ENCODE measurements at regions not wholly inside any gene's neighbourhood (a gene's known extent, or its start where the extent isn't known, plus 50 kb on each side); places are given as distances from the start of the nearest gene placed in this dataset.

DNA sequence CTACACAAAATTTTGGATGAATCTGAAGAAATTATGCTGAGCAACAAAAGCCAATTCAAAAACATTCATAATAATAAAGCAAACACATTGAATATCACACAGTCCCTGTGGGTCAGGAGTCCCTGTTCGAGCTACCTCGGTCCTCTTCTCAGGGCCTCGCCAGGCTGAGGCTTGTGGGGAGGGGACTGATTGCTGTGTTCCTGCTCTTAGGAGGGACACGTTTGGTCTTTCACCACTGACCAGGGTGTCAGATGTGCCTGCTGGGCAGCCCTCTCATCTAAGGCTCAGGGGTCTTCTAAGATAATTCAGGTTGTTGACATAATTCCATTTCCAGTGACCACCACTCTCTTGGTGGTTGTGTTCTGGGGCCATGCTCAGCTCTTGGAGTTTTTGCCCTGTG, 233.8 kb upstream of the PPP2R2D start:
- no TSS peak for BruUV-seq (replicated peaks)

DNA sequence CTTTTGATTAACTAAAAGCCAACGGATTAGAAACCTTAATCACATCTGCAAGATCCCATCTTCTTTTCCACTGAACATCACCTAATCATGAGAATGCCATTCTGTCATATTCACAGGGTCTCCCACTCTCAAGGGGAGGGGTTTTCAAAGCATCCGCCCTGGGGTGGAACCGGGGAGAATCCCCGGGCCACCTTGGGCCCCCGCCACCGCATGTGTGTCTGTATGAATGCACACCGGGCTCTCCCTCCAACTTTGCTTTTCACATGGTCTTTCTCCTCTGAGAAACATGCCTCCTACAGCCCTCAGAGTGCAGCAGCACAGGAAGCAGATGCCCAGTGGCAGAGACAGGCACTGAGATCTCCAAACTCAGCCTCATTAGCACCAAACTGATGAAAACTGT, 233.2 kb upstream of the PPP2R2D start:
- Histone ChIP-seq H3K4me3 (ENCODE audit: low read depth, low read length, poor library complexity, severe bottlenecking) (no peak overlapping the region), H3K9me3 (ENCODE audit: low read depth, low read length, poor library complexity, severe bottlenecking) (no peaks in the 10 kb centered on the region), H3K27me3 (replicated peaks; ENCODE audit: insufficient read depth, low read depth, low read length, poor library complexity) (no peaks in the 10 kb centered on the region), H3K36me3 (ENCODE audit: insufficient read depth, low read length, poor library complexity, severe bottlenecking) (no peaks in the 10 kb centered on the region), H3K4me1 (ENCODE audit: insufficient read depth, low read length, poor library complexity, severe bottlenecking) (no peaks in the 10 kb centered on the region), H3K27ac (ENCODE audit: low read depth, low read length, poor library complexity, severe bottlenecking) (no peak overlapping the region)
- no TSS peak for BruUV-seq (replicated peaks)
- ChIA-PET CTCF (no interaction called here), POLR2A (ENCODE audit: low non-redundant PET) (interaction anchor here (0.5 kb wide), 1 partner anchor 18 kb away, joined by 3 read pairs; no protein-coding TSS in a partner anchor)
- DNase-seq (ENCODE audit: low spot score), result no peak
- intact Hi-C loops (cut with micrococcal nuclease; ENCODE audit: unreplicated experiment), result no loop called here
- TF ChIP-seq, protein P1, sequence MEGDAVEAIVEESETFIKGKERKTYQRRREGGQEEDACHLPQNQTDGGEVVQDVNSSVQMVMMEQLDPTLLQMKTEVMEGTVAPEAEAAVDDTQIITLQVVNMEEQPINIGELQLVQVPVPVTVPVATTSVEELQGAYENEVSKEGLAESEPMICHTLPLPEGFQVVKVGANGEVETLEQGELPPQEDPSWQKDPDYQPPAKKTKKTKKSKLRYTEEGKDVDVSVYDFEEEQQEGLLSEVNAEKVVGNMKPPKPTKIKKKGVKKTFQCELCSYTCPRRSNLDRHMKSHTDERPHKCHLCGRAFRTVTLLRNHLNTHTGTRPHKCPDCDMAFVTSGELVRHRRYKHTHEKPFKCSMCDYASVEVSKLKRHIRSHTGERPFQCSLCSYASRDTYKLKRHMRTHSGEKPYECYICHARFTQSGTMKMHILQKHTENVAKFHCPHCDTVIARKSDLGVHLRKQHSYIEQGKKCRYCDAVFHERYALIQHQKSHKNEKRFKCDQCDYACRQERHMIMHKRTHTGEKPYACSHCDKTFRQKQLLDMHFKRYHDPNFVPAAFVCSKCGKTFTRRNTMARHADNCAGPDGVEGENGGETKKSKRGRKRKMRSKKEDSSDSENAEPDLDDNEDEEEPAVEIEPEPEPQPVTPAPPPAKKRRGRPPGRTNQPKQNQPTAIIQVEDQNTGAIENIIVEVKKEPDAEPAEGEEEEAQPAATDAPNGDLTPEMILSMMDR (conservative IDR thresholded peaks at IDR 0.05; ENCODE audit: low read depth, low read length), result no peak
- TF ChIP-seq EZH2 (IDR thresholded peaks at IDR 0.05; ENCODE audit: borderline replicate concordance, low read depth, low read length, poor library complexity, severe bottlenecking), result no peak

More for the DNA sequence above, 233.8 kb upstream of the PPP2R2D start:
- CTCF ChIA-PET, result no interaction called here
- no peak overlapping the region for H3K27ac ChIP-seq (ENCODE audit: low read depth, low read length, poor library complexity, severe bottlenecking)
- TF ChIP-seq EZH2 (IDR thresholded peaks at IDR 0.05; ENCODE audit: borderline replicate concordance, low read depth, low read length, poor library complexity, severe bottlenecking), result no peak
- no peak for DNase-seq (ENCODE audit: low spot score)
- intact Hi-C loops (cut with micrococcal nuclease; ENCODE audit: unreplicated experiment), result no loop called here
- no peak overlapping the region for H3K4me3 ChIP-seq (ENCODE audit: low read depth, low read length, poor library complexity, severe bottlenecking)
- no peaks in the 10 kb centered on the region for H3K27me3 ChIP-seq (replicated peaks; ENCODE audit: insufficient read depth, low read depth, low read length, poor library complexity)
- H3K9me3 ChIP-seq (ENCODE audit: low read depth, low read length, poor library complexity, severe bottlenecking), result no peaks in the 10 kb centered on the region
- no peaks in the 10 kb centered on the region for H3K4me1 ChIP-seq (ENCODE audit: insufficient read depth, low read length, poor library complexity, severe bottlenecking)
- no peaks in the 10 kb centered on the region for H3K36me3 ChIP-seq (ENCODE audit: insufficient read depth, low read length, poor library complexity, severe bottlenecking)
- POLR2A ChIA-PET (ENCODE audit: low non-redundant PET), result no interaction called here

DNA sequence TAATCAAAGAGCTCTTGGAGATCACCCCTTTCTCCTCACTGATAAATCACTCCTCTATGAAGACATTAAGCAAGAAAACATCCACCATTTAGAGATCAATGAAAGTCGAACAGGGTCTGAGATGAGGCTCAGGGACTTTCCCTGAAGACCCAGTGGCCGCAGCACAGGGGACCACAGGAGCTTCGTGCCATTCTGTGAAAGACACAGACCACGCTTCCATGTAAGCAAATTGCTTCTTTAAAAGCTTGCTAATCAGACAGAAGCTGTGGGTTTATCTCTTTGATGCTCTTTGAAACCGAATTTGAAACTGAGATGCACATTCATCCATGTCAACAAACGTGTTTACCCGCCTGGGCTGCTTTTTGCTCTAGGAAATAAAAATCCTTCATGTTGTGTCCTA, 231.9 kb upstream of the PPP2R2D start:
- ChIA-PET POLR2A (ENCODE audit: low non-redundant PET) (no interaction called here), CTCF (no interaction called here)
- H3K36me3 ChIP-seq (ENCODE audit: insufficient read depth, low read length, poor library complexity, severe bottlenecking), result no peaks in the 10 kb centered on the region
- no peak for DNase-seq (ENCODE audit: low spot score)
- no peaks in the 10 kb centered on the region for H3K27me3 ChIP-seq (replicated peaks; ENCODE audit: insufficient read depth, low read depth, low read length, poor library complexity)
- intact Hi-C loops (cut with micrococcal nuclease; ENCODE audit: unreplicated experiment), result no loop called here
- no peaks in the 10 kb centered on the region for H3K4me1 ChIP-seq (ENCODE audit: insufficient read depth, low read length, poor library complexity, severe bottlenecking)
- no peak overlapping the region for H3K27ac ChIP-seq (ENCODE audit: low read depth, low read length, poor library complexity, severe bottlenecking)
- no peak overlapping the region for H3K4me3 ChIP-seq (ENCODE audit: low read depth, low read length, poor library complexity, severe bottlenecking)
- H3K9me3 ChIP-seq (ENCODE audit: low read depth, low read length, poor library complexity, severe bottlenecking), result no peaks in the 10 kb centered on the region
- TF ChIP-seq, protein P1 (conservative IDR thresholded peaks at IDR 0.05; ENCODE audit: low read depth, low read length), result no peak
- TF ChIP-seq EZH2 (IDR thresholded peaks at IDR 0.05; ENCODE audit: borderline replicate concordance, low read depth, low read length, poor library complexity, severe bottlenecking), result no peak
- BruUV-seq (replicated peaks), result no TSS peak

DNA sequence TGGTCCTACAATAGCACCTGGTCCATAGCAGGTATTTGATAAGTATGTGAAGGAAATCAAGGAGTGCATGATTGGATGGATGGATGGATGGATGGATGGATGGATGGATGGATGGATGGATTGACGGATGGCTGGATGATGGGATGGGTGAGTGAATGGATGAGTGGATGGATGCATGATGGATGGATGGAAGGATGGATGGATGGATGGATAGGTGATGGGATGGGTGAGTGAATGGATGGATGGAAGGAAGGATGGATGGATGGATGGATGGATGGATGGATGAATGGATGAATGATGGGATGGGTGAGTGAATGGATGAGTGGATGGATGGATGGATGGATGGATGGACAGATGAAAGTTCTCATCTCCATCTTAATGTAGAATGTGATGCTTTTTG, 231.0 kb upstream of the PPP2R2D start:
- intact Hi-C loops (cut with micrococcal nuclease; ENCODE audit: unreplicated experiment), result no loop called here
- no peaks in the 10 kb centered on the region for H3K27me3 ChIP-seq (replicated peaks; ENCODE audit: insufficient read depth, low read depth, low read length, poor library complexity)
- CTCF ChIA-PET, result no interaction called here
- H3K36me3 ChIP-seq (ENCODE audit: insufficient read depth, low read length, poor library complexity, severe bottlenecking), result no peaks in the 10 kb centered on the region
- no peak overlapping the region for H3K27ac ChIP-seq (ENCODE audit: low read depth, low read length, poor library complexity, severe bottlenecking)
- H3K9me3 ChIP-seq (ENCODE audit: low read depth, low read length, poor library complexity, severe bottlenecking), result no peaks in the 10 kb centered on the region
- DNase-seq (ENCODE audit: low spot score), result no peak
- POLR2A ChIA-PET (ENCODE audit: low non-redundant PET), result no interaction called here
- H3K4me3 ChIP-seq (ENCODE audit: low read depth, low read length, poor library complexity, severe bottlenecking), result no peak overlapping the region
- TF ChIP-seq EZH2 (IDR thresholded peaks at IDR 0.05; ENCODE audit: borderline replicate concordance, low read depth, low read length, poor library complexity, severe bottlenecking), result no peak
- TF ChIP-seq, protein P1 (conservative IDR thresholded peaks at IDR 0.05; ENCODE audit: low read depth, low read length), result no peak
- no peaks in the 10 kb centered on the region for H3K4me1 ChIP-seq (ENCODE audit: insufficient read depth, low read length, poor library complexity, severe bottlenecking)
- BruUV-seq (replicated peaks), result no TSS peak
